Endothelial cell of umbilical vein (primary cell): ENCODE measurements at regions not wholly inside any gene's neighbourhood (a gene's known extent, or its start where the extent isn't known, plus 50 kb on each side); places are given as distances from the start of the nearest gene placed in this dataset.
A peak's percentile ranks its signal among the peaks of the same experiment; 100 is the strongest.

ENCODE experiments used
- EZH2 ChIP-seq: IDR thresholded peaks from 2 replicates; pipeline ENCODE4 v1.6.1; 2012; ENCODE audit warnings: borderline replicate concordance, low read depth, mild to moderate bottlenecking, moderate library complexity, low read length, inconsistent platforms; ENCODE audit not compliant: severe bottlenecking
- FOS ChIP-seq: IDR thresholded peaks from 2 replicates; pipeline ENCODE4 v1.6.1; 2011; ENCODE audit warnings: mild to moderate bottlenecking, low read length, moderate library complexity, borderline replicate concordance; ENCODE audit not compliant: insufficient read depth
- JUN ChIP-seq: IDR thresholded peaks from 2 replicates; pipeline ENCODE4 v1.6.1; 2011; ENCODE audit warnings: borderline replicate concordance, low read depth; ENCODE audit not compliant: insufficient read length, insufficient read depth
- MYC ChIP-seq: IDR thresholded peaks from one replicate; pipeline ENCODE4 v1.6.1; 2011; ENCODE audit warnings: mild to moderate bottlenecking, low read depth, low read length
- POLR2A ChIP-seq: IDR thresholded peaks from 2 replicates; pipeline ENCODE4 v1.6.1; 2012; ENCODE audit warnings: low read depth, mild to moderate bottlenecking, control low read depth, low read length
- POLR2AphosphoS5 ChIP-seq: IDR thresholded peaks from 2 replicates; pipeline ENCODE4 v1.6.1; 2012; ENCODE audit warnings: low read depth, mild to moderate bottlenecking, control low read depth, low read length, moderate library complexity; ENCODE audit not compliant: insufficient read depth
- TF ChIP-seq, protein P1 (sequence below), 2 donors: IDR thresholded peaks; 1 replicate in 1 of 2; 2 replicates in 1 of 2; pipeline ENCODE4 v1.5.1; 2011; ENCODE audit warnings: low read length in 2 of 2, mild to moderate bottlenecking in 2 of 2, moderate library complexity in 2 of 2, control low read depth in 1 of 2, inconsistent platforms in 1 of 2, low read depth in 1 of 2; ENCODE audit not compliant: insufficient read depth in 1 of 2; ENCODE audit errors: extremely low read depth in 1 of 2
- TF ChIP-seq, protein P2 (sequence below): IDR thresholded peaks from 2 replicates; pipeline ENCODE4 v1.6.1; 2011; ENCODE audit not compliant: insufficient read depth, insufficient read length

DNA sequence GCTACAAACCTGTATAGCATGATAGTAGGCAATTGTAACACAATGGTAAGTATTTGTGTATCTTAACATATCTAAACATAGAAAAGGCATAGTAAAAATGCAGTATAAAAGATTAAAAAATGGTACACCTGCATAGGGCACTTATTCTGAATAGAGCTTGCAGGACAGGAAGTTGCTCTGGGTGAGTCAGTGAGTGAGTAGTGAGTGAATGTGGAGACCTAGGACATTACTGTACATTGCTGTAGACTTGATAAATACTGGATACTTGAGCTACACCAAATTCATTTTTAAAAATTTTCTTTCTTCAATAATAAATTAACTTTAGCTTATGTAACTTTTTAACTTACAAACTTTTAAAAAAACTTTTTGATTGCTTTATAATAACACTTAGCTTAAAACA is 68.2 kb upstream of the MAML3 start:
- TF ChIP-seq, protein P1, sequence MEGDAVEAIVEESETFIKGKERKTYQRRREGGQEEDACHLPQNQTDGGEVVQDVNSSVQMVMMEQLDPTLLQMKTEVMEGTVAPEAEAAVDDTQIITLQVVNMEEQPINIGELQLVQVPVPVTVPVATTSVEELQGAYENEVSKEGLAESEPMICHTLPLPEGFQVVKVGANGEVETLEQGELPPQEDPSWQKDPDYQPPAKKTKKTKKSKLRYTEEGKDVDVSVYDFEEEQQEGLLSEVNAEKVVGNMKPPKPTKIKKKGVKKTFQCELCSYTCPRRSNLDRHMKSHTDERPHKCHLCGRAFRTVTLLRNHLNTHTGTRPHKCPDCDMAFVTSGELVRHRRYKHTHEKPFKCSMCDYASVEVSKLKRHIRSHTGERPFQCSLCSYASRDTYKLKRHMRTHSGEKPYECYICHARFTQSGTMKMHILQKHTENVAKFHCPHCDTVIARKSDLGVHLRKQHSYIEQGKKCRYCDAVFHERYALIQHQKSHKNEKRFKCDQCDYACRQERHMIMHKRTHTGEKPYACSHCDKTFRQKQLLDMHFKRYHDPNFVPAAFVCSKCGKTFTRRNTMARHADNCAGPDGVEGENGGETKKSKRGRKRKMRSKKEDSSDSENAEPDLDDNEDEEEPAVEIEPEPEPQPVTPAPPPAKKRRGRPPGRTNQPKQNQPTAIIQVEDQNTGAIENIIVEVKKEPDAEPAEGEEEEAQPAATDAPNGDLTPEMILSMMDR (IDR thresholded peaks at IDR 0.05; ENCODE audit: extremely low read depth in 1 of 2, insufficient read depth in 1 of 2, low read depth in 1 of 2, low read length in 2 of 2), result no peak
- TF ChIP-seq EZH2 (no peak), MYC (no peak), FOS (peak; percentile 92), POLR2A (no peak), POLR2AphosphoS5 (no peak), JUN (peak; percentile 66)
- TF ChIP-seq, protein P2, sequence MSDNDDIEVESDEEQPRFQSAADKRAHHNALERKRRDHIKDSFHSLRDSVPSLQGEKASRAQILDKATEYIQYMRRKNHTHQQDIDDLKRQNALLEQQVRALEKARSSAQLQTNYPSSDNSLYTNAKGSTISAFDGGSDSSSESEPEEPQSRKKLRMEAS, result no peak
